ENCODE measurements at regions not wholly inside any gene's neighbourhood (a gene's known extent, or its start where the extent isn't known, plus 50 kb on each side); places are given as distances from the start of the nearest gene placed in this dataset.

GRCh38 chr7:93036149-93036640, 81.6 kb downstream of the SAMD9 start:
- intact Hi-C loops (cut with DNase I): no loop called here
- no peak for DNase-seq
- Histone ChIP-seq H3K4me1 (no peaks in the 10 kb centered on the region), H3K27ac (no peak overlapping the region), H3K27me3 (no peaks in the 10 kb centered on the region), H3K4me3 (no peak overlapping the region), H3K36me3 (no peaks in the 10 kb centered on the region), H3K9me3 (peaks cover 0 to 13% of the 10 kb centered on the region in 2 donors)
- no peak for TF ChIP-seq CTCF (IDR thresholded peaks at IDR 0.05)
- ATAC-seq: no peak

GRCh38 chr7:93031795-93032194, 86.0 kb downstream of the SAMD9 start:
- no peak for DNase-seq
- Histone ChIP-seq H3K4me1 (no peaks in the 10 kb centered on the region), H3K36me3 (no peaks in the 10 kb centered on the region), H3K9me3 (peaks cover 0 to 20% of the 10 kb centered on the region in 2 donors), H3K27ac (no peak overlapping the region), H3K27me3 (no peaks in the 10 kb centered on the region), H3K4me3 (no peak overlapping the region)
- TF ChIP-seq CTCF (IDR thresholded peaks at IDR 0.05): no peak
- no peak for ATAC-seq
- intact Hi-C loops (cut with DNase I): no loop called here

GRCh38 chr7:93030605-93031225, 87.1 kb downstream of the SAMD9 start:
- peaks cover 0 to 20% of the 10 kb centered on the region in 2 donors for H3K9me3 ChIP-seq
- H3K36me3 ChIP-seq: no peaks in the 10 kb centered on the region
- no peak for TF ChIP-seq CTCF (IDR thresholded peaks at IDR 0.05)
- DNase-seq: no peak
- H3K4me3 ChIP-seq: no peak overlapping the region
- no peaks in the 10 kb centered on the region for H3K4me1 ChIP-seq
- no peak overlapping the region for H3K27ac ChIP-seq
- no peaks in the 10 kb centered on the region for H3K27me3 ChIP-seq
- ATAC-seq: no peak
- intact Hi-C loops (cut with DNase I): no loop called here

- DNase-seq (no peak), ATAC-seq (no peak)
- H3K36me3 ChIP-seq: no peaks in the 10 kb centered on the region
- H3K9me3 ChIP-seq: peaks cover 0 to 20% of the 10 kb centered on the region in 2 donors
- no peak for TF ChIP-seq CTCF (IDR thresholded peaks at IDR 0.05)
- no peaks in the 10 kb centered on the region for H3K4me1 ChIP-seq
- no peaks in the 10 kb centered on the region for H3K27me3 ChIP-seq
- intact Hi-C loops (cut with DNase I): no loop called here
- H3K27ac ChIP-seq: no peak overlapping the region
- no peak overlapping the region for H3K4me3 ChIP-seq
Measured at GRCh38 chr7:93029056-93029455, 88.7 kb downstream of the SAMD9 start.

- Histone ChIP-seq H3K27me3 (no peaks in the 10 kb centered on the region), H3K4me1 (no peaks in the 10 kb centered on the region), H3K27ac (no peak overlapping the region), H3K4me3 (no peak overlapping the region), H3K36me3 (no peaks in the 10 kb centered on the region), H3K9me3 (peaks cover 0 to 20% of the 10 kb centered on the region in 2 donors)
- DNase-seq: no peak
- no peak for ATAC-seq
- TF ChIP-seq CTCF (IDR thresholded peaks at IDR 0.05): no peak
- intact Hi-C loops (cut with DNase I): no loop called here
Measured at GRCh38 chr7:93028610-93029009, 89.2 kb downstream of the SAMD9 start.
